ENCODE measurements at regions not wholly inside any gene's neighbourhood (a gene's known extent, or its start where the extent isn't known, plus 50 kb on each side); places are given as distances from the start of the nearest gene placed in this dataset.
"Not testable (repeated sequence)": the region's sequence is repeated elsewhere in the genome, so short reads cannot be mapped to it uniquely, and the experiment has no call there.

DNA sequence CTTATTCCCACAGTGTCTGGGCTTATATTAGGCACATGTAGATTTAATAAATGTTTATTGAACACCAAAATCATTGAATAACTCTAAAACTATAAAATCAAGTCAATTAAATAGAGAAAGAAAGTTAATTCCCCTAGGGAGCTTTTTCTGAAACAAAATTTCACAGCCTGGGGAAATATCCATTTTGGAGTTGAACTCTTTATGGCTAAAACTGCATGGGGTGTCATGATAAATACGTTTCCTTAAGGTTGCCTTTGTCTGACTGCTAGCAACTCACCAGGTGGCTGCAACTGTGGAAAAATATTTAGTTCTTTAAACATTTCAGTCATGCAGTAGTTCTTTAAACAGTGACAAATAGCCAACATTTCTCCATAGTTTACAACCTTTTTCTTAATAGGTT, 496.1 kb downstream of the LRRIQ3 start:
- Histone ChIP-seq H3K4me3 (ENCODE audit: severe bottlenecking) (no peak overlapping the region), H3K36me3 (ENCODE audit: low read depth) (no peaks in the 10 kb centered on the region), H3K9me3 (ENCODE audit: severe bottlenecking) (no peaks in the 10 kb centered on the region), H3K27me3 (ENCODE audit: insufficient read depth, poor library complexity, severe bottlenecking) (no peaks in the 10 kb centered on the region), H3K27ac (ENCODE audit: poor library complexity, severe bottlenecking) (no peak overlapping the region), H3K4me1 (ENCODE audit: insufficient read depth, poor library complexity, severe bottlenecking) (no peaks in the 10 kb centered on the region)
- ATAC-seq (ENCODE audit: low read depth) (no peak), DNase-seq (ENCODE audit: low spot score) (no peak)
- TF ChIP-seq, protein P1, sequence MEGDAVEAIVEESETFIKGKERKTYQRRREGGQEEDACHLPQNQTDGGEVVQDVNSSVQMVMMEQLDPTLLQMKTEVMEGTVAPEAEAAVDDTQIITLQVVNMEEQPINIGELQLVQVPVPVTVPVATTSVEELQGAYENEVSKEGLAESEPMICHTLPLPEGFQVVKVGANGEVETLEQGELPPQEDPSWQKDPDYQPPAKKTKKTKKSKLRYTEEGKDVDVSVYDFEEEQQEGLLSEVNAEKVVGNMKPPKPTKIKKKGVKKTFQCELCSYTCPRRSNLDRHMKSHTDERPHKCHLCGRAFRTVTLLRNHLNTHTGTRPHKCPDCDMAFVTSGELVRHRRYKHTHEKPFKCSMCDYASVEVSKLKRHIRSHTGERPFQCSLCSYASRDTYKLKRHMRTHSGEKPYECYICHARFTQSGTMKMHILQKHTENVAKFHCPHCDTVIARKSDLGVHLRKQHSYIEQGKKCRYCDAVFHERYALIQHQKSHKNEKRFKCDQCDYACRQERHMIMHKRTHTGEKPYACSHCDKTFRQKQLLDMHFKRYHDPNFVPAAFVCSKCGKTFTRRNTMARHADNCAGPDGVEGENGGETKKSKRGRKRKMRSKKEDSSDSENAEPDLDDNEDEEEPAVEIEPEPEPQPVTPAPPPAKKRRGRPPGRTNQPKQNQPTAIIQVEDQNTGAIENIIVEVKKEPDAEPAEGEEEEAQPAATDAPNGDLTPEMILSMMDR (IDR thresholded peaks at IDR 0.05; ENCODE audit: poor library complexity, severe bottlenecking) = no peak

- H3K27me3 ChIP-seq (ENCODE audit: insufficient read depth, poor library complexity, severe bottlenecking) = no peaks in the 10 kb centered on the region
- no peak overlapping the region for H3K4me3 ChIP-seq (ENCODE audit: severe bottlenecking)
- H3K9me3 ChIP-seq (ENCODE audit: severe bottlenecking) = no peaks in the 10 kb centered on the region
- no peaks in the 10 kb centered on the region for H3K36me3 ChIP-seq (ENCODE audit: low read depth)
- ATAC-seq (ENCODE audit: low read depth) = no peak
- peaks cover 4% of the 10 kb centered on the region for H3K4me1 ChIP-seq (ENCODE audit: insufficient read depth, poor library complexity, severe bottlenecking)
- H3K27ac ChIP-seq (ENCODE audit: poor library complexity, severe bottlenecking) = no peak overlapping the region
- DNase-seq (ENCODE audit: low spot score) = no peak
- TF ChIP-seq, protein P1 (IDR thresholded peaks at IDR 0.05; ENCODE audit: poor library complexity, severe bottlenecking) = no peak
These were observed 521.8 kb downstream of the LRRIQ3 start for GRCh38 chr1:73676186-73676585.

DNA sequence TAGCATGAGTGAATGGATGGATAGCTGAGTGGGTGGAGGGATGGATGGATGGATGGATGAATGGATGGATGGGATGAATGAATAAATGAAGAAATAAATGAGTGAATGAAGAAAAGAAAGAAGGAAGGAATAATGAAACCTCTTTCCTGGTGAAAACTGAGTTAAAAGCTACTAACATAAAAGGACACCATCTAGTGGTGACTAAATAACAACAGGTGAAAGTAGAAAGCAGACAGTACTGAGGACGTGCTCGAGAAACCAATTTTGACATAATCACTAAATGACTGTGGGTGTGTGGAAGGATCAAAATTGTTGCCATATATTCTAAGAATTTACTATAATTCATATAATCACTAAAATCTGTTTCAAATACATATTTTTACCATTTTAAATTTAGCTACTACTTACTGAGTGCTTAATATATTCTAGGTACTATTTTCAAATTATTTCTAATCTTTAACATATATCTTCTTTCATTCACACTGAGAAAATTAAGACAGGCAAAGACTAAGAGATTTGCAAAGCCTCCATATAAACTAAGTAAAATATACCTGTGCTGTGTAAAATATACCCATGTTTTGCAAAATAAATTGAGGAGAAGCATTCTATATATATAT, 522.9 kb downstream of the LRRIQ3 start:
- TF ChIP-seq, protein P1 (IDR thresholded peaks at IDR 0.05; ENCODE audit: poor library complexity, severe bottlenecking) = peak; percentile 72
- no peaks in the 10 kb centered on the region for H3K36me3 ChIP-seq (ENCODE audit: low read depth)
- H3K27ac ChIP-seq (ENCODE audit: poor library complexity, severe bottlenecking) = no peak overlapping the region
- DNase-seq (ENCODE audit: low spot score) (no peak), ATAC-seq (ENCODE audit: low read depth) (peak; percentile 53; the same call in 1 of the 3 replicates)
- H3K27me3 ChIP-seq (ENCODE audit: insufficient read depth, poor library complexity, severe bottlenecking) = no peaks in the 10 kb centered on the region
- peaks cover 4% of the 10 kb centered on the region for H3K4me1 ChIP-seq (ENCODE audit: insufficient read depth, poor library complexity, severe bottlenecking)
- no peak overlapping the region for H3K4me3 ChIP-seq (ENCODE audit: severe bottlenecking)
- no peaks in the 10 kb centered on the region for H3K9me3 ChIP-seq (ENCODE audit: severe bottlenecking)

- Histone ChIP-seq H3K9me3 (ENCODE audit: severe bottlenecking) (no peaks in the 10 kb centered on the region), H3K27ac (ENCODE audit: poor library complexity, severe bottlenecking) (no peak overlapping the region), H3K27me3 (ENCODE audit: insufficient read depth, poor library complexity, severe bottlenecking) (no peaks in the 10 kb centered on the region), H3K4me3 (ENCODE audit: severe bottlenecking) (no peak overlapping the region), H3K4me1 (ENCODE audit: insufficient read depth, poor library complexity, severe bottlenecking) (peaks cover 4% of the 10 kb centered on the region), H3K36me3 (ENCODE audit: low read depth) (no peaks in the 10 kb centered on the region)
- no peak for DNase-seq (ENCODE audit: low spot score)
- ATAC-seq (ENCODE audit: low read depth) = peak; percentile 82
- TF ChIP-seq, protein P1 (IDR thresholded peaks at IDR 0.05; ENCODE audit: poor library complexity, severe bottlenecking) = no peak
These were observed 524.0 kb downstream of the LRRIQ3 start for GRCh38 chr1:73673971-73674370.

DNA sequence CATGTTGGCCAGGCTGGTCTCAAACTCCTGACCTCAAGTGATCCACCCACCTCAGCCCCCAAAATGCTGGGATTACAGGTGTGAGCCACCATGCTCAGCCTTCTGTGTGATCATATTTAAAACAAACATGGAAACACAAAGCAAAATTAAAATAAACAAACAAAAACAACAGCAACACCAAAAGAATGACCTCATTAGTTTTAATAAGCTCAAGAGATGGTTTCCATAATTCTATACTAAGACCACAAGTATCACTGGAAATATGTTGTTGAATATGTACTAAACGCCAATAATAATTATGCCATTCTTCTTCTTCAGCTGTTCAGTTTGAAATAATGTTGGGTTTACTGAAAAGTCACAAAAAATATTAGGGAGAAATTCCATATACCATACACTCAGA, 526.4 kb downstream of the LRRIQ3 start:
- no peak for ATAC-seq (ENCODE audit: low read depth)
- no peaks in the 10 kb centered on the region for H3K36me3 ChIP-seq (ENCODE audit: low read depth)
- TF ChIP-seq, protein P1 (IDR thresholded peaks at IDR 0.05; ENCODE audit: poor library complexity, severe bottlenecking) = no peak

GRCh38 chr1:73667959-73668358, 530.0 kb downstream of the LRRIQ3 start:
- H3K4me3 ChIP-seq (ENCODE audit: severe bottlenecking); H3K27me3 ChIP-seq (ENCODE audit: insufficient read depth, poor library complexity, severe bottlenecking); ATAC-seq (ENCODE audit: low read depth); DNase-seq (ENCODE audit: low spot score); H3K36me3 ChIP-seq (ENCODE audit: low read depth); H3K4me1 ChIP-seq (ENCODE audit: insufficient read depth, poor library complexity, severe bottlenecking); H3K27ac ChIP-seq (ENCODE audit: poor library complexity, severe bottlenecking); H3K9me3 ChIP-seq (ENCODE audit: severe bottlenecking): not testable (repeated sequence)

More for the DNA sequence above, 526.4 kb downstream of the LRRIQ3 start:
- Histone ChIP-seq H3K27ac (ENCODE audit: poor library complexity, severe bottlenecking) (no peak overlapping the region), H3K9me3 (ENCODE audit: severe bottlenecking) (no peaks in the 10 kb centered on the region), H3K4me3 (ENCODE audit: severe bottlenecking) (no peak overlapping the region), H3K4me1 (ENCODE audit: insufficient read depth, poor library complexity, severe bottlenecking) (peaks cover 4% of the 10 kb centered on the region), H3K27me3 (ENCODE audit: insufficient read depth, poor library complexity, severe bottlenecking) (no peaks in the 10 kb centered on the region)
- DNase-seq (ENCODE audit: low spot score) = no peak

Data from RWPE2 (cell line).